A549 (cell line): ENCODE measurements at regions not wholly inside any gene's neighbourhood (a gene's known extent, or its start where the extent isn't known, plus 50 kb on each side); places are given as distances from the start of the nearest gene placed in this dataset.

ENCODE experiments used
- ATAC-seq, 2 experiments: fragments of 200-7000 bp in 1 of 2; fragments of >200 bp in 1 of 2; cut with Nextera tagmentation in 1 of 2; cut with Tn5 transposase in 1 of 2; 3 replicates each; pipeline versions ENCODE4 v1.8.0 to v1.9.1; 2018 to 2020; ENCODE audit warnings: mild to moderate bottlenecking in 1 of 2, moderate library complexity in 1 of 2
- CTCF ChIA-PET: fragments of 300-600 bp; sonication (Branson Sonifier 250); formaldehyde crosslinking; extraction: SDS; loops from one replicate; lab custom pipeline; 2021; ENCODE audit warnings: antibody characterized with exemption, inconsistent platforms; lab: Yijun Ruan, JAX
- POLR2A ChIA-PET: fragments of 350-600 bp; formaldehyde crosslinking; extraction: SDS; loops from one replicate; lab custom pipeline; 2021; ENCODE audit warnings: antibody characterized with exemption, inconsistent platforms; lab: Yijun Ruan, JAX
- DNase-seq, 2 experiments: peaks; one replicate each; pipeline versions ENCODE4 v3.0.0 to v3.0.0-alpha.2; 2011 to 2016; ENCODE audit warnings: low read depth in 1 of 2, low spot score in 1 of 2
- FAIRE-seq: peaks from 2 replicates; lab custom pipeline; 2011; peaks lifted over from hg19 to GRCh38; lab: Jason Lieb, UNC
- H3K27ac ChIP-seq, 2 experiments: fragments of >200 bp; sonication (Bioruptor Twin); formaldehyde crosslinking; 3 replicates each; pipeline ENCODE4 v1.5.1; 2016 to 2017
- H3K4me1 ChIP-seq: fragments of >200 bp; sonication (Bioruptor Twin); formaldehyde crosslinking; 3 replicates; pipeline ENCODE4 v1.6.1; 2016
- H3K4me2 ChIP-seq: fragments of >200 bp; sonication (Bioruptor Twin); formaldehyde crosslinking; 3 replicates; pipeline ENCODE4 v1.6.1; 2016
- H3K4me3 ChIP-seq: fragments of >200 bp; sonication (Bioruptor Twin); formaldehyde crosslinking; 3 replicates; pipeline ENCODE4 v1.5.1; 2016
- H3K9me3 ChIP-seq: fragments of >200 bp; sonication (Bioruptor Twin); formaldehyde crosslinking; 3 replicates; pipeline ENCODE4 v1.6.1; 2016
- BHLHE40 ChIP-seq: IDR thresholded peaks from 2 replicates; pipeline ENCODE4 v1.6.1; 2012; ENCODE audit warnings: low read depth, low read length, inconsistent platforms
- CBX2 ChIP-seq: fragments of 200-600 bp; sonication (generic); IDR thresholded peaks from 2 replicates; pipeline ENCODE4 v1.6.1; 2016; ENCODE audit warnings: low read depth, mild to moderate bottlenecking, borderline replicate concordance
- CEBPB ChIP-seq, 2 experiments: fragments of >200 bp in 1 of 2; sonication (Bioruptor Twin) in 1 of 2; formaldehyde crosslinking in 1 of 2; IDR thresholded peaks; 2 replicates each; pipeline ENCODE4 v1.6.1; 2012 to 2016
- CHD4 ChIP-seq: fragments of 200-600 bp; sonication (generic); IDR thresholded peaks from 2 replicates; pipeline ENCODE4 v1.6.1; 2016; ENCODE audit warnings: antibody characterized with exemption, mild to moderate bottlenecking, borderline replicate concordance
- EHMT2 ChIP-seq: fragments of 200-600 bp; sonication (generic); IDR thresholded peaks from 2 replicates; pipeline ENCODE4 v1.6.1; 2016; ENCODE audit warnings: antibody characterized with exemption, low read depth, mild to moderate bottlenecking, moderate library complexity
- EP300 ChIP-seq, 2 experiments: fragments of >200 bp; sonication (Bioruptor Twin); formaldehyde crosslinking; IDR thresholded peaks; 2 replicates in 1 of 2; 3 replicates in 1 of 2; pipeline ENCODE4 v1.6.1; 2016 to 2017
- FOXS1 ChIP-seq: fragments of 250-450 bp; sonication (Bioruptor Pico); IDR thresholded peaks from 2 replicates; pipeline ENCODE4 v1.5.0; 2020; ENCODE audit warnings: mild to moderate bottlenecking, moderate library complexity
- HOXB5 ChIP-seq: fragments of 250-450 bp; sonication (Bioruptor Pico); IDR thresholded peaks from 2 replicates; pipeline ENCODE4 v1.5.0; 2020; ENCODE audit warnings: mild to moderate bottlenecking, moderate library complexity
- KDM1A ChIP-seq: fragments of 200-600 bp; sonication (generic); IDR thresholded peaks from 2 replicates; pipeline ENCODE4 v1.6.1; 2016; ENCODE audit warnings: low read depth, mild to moderate bottlenecking
- NPAS2 ChIP-seq: fragments of 250-450 bp; sonication (Bioruptor Pico); IDR thresholded peaks from 2 replicates; pipeline ENCODE4 v1.8.0; 2022; ENCODE audit warnings: mild to moderate bottlenecking, moderate library complexity, borderline replicate concordance
- NR3C1 ChIP-seq: fragments of >200 bp; sonication (Bioruptor Twin); formaldehyde crosslinking; IDR thresholded peaks from 3 replicates; pipeline ENCODE4 v1.6.1; 2017
- POLR2AphosphoS2 ChIP-seq: conservative IDR thresholded peaks from 2 replicates; pipeline ENCODE4 v1.6.1; 2012; ENCODE audit warnings: low read length, improper control_type of control experiment, inconsistent platforms
- RCOR1 ChIP-seq: fragments of 150-350 bp; IDR thresholded peaks from 2 replicates; pipeline ENCODE4 v1.6.1; 2014; ENCODE audit warnings: antibody characterized with exemption, low read length, low read depth
- SMC3 ChIP-seq: fragments of >200 bp; sonication (Bioruptor Twin); formaldehyde crosslinking; IDR thresholded peaks from 3 replicates; pipeline ENCODE4 v1.6.1; 2018; ENCODE audit warnings: inconsistent platforms
- ZNF302 ChIP-seq: fragments of 250-450 bp; sonication (Bioruptor Pico); IDR thresholded peaks from 2 replicates; pipeline ENCODE4 v1.9.0; 2021; ENCODE audit warnings: inconsistent platforms, mild to moderate bottlenecking, moderate library complexity
- TF ChIP-seq, protein P1 (sequence below): fragments of 200-600 bp; sonication (generic); IDR thresholded peaks from 2 replicates; pipeline ENCODE4 v1.6.1; 2016; ENCODE audit warnings: antibody characterized with exemption, mild to moderate bottlenecking, moderate library complexity
- TF ChIP-seq, protein P2 (sequence below): fragments of 450-650 bp; IDR thresholded peaks from 2 replicates; pipeline ENCODE4 v1.6.1; 2014; ENCODE audit warnings: antibody characterized with exemption
- TF ChIP-seq, protein P3 (sequence below): IDR thresholded peaks from 2 replicates; pipeline ENCODE4 v1.6.1; 2012
- TF ChIP-seq, protein P4 (sequence below): fragments of 250-450 bp; sonication (Bioruptor Pico); IDR thresholded peaks from 2 replicates; pipeline ENCODE4 v1.5.0; 2020; ENCODE audit warnings: low read depth, mild to moderate bottlenecking, moderate library complexity
- TF ChIP-seq, protein P5 (sequence below): fragments of 150-350 bp; IDR thresholded peaks from 2 replicates; pipeline ENCODE4 v1.6.1; 2014; ENCODE audit warnings: low read depth, mild to moderate bottlenecking, low read length
- TF ChIP-seq, protein P6 (sequence below): fragments of >200 bp; sonication (Bioruptor Twin); formaldehyde crosslinking; IDR thresholded peaks from 3 replicates; pipeline ENCODE4 v1.5.1; 2016
- TF ChIP-seq, protein P7 (sequence below): IDR thresholded peaks from 2 replicates; pipeline ENCODE4 v1.6.1; 2012; ENCODE audit warnings: low read depth, borderline replicate concordance

DNA sequence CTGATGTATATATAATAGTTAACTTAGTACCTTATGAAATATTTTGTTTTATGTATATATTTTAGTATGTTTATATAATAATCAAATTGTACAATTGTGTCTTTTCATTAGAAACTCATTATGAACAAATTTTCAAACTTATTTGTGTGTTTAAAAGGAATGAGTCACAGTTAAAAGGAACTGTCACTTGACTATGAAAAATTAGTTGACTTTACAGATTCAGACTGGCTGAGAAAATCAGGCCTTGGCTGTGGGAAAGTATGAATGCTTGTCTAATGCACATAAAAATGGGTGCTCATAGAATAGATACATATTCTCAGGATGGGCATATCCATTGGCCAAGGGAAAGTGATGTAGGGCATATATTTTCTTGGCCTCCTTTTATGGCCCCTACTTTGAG is 576.8 kb downstream of the SATB2 start:
- Histone ChIP-seq H3K4me2 (no peak overlapping the region), H3K27ac (no peak overlapping the region), H3K9me3 (no peaks in the 10 kb centered on the region)
- POLR2A ChIA-PET, result no interaction called here
- no peak for TF ChIP-seq FOXS1 (CRISPR knock-in tag)
- no peak for TF ChIP-seq KDM1A
- TF ChIP-seq CHD4, result no peak
- TF ChIP-seq, protein P1, sequence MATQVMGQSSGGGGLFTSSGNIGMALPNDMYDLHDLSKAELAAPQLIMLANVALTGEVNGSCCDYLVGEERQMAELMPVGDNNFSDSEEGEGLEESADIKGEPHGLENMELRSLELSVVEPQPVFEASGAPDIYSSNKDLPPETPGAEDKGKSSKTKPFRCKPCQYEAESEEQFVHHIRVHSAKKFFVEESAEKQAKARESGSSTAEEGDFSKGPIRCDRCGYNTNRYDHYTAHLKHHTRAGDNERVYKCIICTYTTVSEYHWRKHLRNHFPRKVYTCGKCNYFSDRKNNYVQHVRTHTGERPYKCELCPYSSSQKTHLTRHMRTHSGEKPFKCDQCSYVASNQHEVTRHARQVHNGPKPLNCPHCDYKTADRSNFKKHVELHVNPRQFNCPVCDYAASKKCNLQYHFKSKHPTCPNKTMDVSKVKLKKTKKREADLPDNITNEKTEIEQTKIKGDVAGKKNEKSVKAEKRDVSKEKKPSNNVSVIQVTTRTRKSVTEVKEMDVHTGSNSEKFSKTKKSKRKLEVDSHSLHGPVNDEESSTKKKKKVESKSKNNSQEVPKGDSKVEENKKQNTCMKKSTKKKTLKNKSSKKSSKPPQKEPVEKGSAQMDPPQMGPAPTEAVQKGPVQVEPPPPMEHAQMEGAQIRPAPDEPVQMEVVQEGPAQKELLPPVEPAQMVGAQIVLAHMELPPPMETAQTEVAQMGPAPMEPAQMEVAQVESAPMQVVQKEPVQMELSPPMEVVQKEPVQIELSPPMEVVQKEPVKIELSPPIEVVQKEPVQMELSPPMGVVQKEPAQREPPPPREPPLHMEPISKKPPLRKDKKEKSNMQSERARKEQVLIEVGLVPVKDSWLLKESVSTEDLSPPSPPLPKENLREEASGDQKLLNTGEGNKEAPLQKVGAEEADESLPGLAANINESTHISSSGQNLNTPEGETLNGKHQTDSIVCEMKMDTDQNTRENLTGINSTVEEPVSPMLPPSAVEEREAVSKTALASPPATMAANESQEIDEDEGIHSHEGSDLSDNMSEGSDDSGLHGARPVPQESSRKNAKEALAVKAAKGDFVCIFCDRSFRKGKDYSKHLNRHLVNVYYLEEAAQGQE, result no peak
- TF ChIP-seq, protein P2, sequence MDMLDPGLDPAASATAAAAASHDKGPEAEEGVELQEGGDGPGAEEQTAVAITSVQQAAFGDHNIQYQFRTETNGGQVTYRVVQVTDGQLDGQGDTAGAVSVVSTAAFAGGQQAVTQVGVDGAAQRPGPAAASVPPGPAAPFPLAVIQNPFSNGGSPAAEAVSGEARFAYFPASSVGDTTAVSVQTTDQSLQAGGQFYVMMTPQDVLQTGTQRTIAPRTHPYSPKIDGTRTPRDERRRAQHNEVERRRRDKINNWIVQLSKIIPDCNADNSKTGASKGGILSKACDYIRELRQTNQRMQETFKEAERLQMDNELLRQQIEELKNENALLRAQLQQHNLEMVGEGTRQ, result no peak
- TF ChIP-seq BHLHE40, result no peak
- no peak for TF ChIP-seq NR3C1
- TF ChIP-seq NPAS2 (CRISPR knock-in tag), result no peak
- no peak for TF ChIP-seq ZNF302
- TF ChIP-seq HOXB5 (CRISPR knock-in tag), result no peak
- TF ChIP-seq, protein P3, sequence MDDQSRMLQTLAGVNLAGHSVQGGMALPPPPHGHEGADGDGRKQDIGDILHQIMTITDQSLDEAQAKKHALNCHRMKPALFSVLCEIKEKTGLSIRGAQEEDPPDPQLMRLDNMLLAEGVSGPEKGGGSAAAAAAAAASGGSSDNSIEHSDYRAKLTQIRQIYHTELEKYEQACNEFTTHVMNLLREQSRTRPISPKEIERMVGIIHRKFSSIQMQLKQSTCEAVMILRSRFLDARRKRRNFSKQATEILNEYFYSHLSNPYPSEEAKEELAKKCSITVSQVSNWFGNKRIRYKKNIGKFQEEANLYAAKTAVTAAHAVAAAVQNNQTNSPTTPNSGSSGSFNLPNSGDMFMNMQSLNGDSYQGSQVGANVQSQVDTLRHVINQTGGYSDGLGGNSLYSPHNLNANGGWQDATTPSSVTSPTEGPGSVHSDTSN, result no peak
- TF ChIP-seq, protein P4, sequence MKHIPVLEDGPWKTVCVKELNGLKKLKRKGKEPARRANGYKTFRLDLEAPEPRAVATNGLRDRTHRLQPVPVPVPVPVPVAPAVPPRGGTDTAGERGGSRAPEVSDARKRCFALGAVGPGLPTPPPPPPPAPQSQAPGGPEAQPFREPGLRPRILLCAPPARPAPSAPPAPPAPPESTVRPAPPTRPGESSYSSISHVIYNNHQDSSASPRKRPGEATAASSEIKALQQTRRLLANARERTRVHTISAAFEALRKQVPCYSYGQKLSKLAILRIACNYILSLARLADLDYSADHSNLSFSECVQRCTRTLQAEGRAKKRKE, result no peak
- TF ChIP-seq, protein P5, sequence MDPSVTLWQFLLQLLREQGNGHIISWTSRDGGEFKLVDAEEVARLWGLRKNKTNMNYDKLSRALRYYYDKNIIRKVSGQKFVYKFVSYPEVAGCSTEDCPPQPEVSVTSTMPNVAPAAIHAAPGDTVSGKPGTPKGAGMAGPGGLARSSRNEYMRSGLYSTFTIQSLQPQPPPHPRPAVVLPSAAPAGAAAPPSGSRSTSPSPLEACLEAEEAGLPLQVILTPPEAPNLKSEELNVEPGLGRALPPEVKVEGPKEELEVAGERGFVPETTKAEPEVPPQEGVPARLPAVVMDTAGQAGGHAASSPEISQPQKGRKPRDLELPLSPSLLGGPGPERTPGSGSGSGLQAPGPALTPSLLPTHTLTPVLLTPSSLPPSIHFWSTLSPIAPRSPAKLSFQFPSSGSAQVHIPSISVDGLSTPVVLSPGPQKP, result no peak
- no peak for TF ChIP-seq SMC3
- no peak for TF ChIP-seq EP300 (IDR thresholded peaks at IDR 0.05)
- TF ChIP-seq, all 56 proteins: peak for 0
- FAIRE-seq (no peak), ATAC-seq (no peak), DNase-seq (no peak)
- H3K4me3 ChIP-seq, result no peak overlapping the region
- no peaks in the 10 kb centered on the region for H3K4me1 ChIP-seq
- CTCF ChIA-PET, result no interaction called here

DNA sequence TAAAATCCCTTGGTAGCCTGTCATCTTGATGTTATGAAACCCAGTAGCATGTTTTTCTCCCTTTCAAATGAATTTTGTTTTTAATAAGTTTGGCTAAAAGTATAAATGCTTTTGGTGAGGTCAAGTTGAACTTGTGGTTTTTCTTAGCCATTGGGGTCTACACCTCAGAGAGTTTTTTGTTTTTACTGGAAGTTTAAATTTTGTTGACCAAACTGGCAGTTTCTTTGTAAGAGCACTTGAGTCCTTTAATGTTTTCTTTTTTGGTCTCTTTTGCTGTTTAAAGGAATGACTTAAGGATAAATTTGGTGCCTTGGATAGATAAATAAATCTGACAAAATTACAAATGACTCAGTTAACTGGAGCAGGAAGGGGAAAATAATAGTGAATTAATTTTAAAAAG is 577.3 kb downstream of the SATB2 start:
- Histone ChIP-seq H3K4me3 (no peak overlapping the region), H3K9me3 (no peaks in the 10 kb centered on the region), H3K27ac (no peak overlapping the region), H3K4me2 (no peak overlapping the region), H3K4me1 (no peaks in the 10 kb centered on the region)
- ATAC-seq (no peak), DNase-seq (no peak), FAIRE-seq (no peak)
- TF ChIP-seq, protein P6, sequence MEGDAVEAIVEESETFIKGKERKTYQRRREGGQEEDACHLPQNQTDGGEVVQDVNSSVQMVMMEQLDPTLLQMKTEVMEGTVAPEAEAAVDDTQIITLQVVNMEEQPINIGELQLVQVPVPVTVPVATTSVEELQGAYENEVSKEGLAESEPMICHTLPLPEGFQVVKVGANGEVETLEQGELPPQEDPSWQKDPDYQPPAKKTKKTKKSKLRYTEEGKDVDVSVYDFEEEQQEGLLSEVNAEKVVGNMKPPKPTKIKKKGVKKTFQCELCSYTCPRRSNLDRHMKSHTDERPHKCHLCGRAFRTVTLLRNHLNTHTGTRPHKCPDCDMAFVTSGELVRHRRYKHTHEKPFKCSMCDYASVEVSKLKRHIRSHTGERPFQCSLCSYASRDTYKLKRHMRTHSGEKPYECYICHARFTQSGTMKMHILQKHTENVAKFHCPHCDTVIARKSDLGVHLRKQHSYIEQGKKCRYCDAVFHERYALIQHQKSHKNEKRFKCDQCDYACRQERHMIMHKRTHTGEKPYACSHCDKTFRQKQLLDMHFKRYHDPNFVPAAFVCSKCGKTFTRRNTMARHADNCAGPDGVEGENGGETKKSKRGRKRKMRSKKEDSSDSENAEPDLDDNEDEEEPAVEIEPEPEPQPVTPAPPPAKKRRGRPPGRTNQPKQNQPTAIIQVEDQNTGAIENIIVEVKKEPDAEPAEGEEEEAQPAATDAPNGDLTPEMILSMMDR, result no peak
- no peak for TF ChIP-seq ZNF302
- no peak for TF ChIP-seq RCOR1
- no peak for TF ChIP-seq CBX2
- TF ChIP-seq, protein P7, sequence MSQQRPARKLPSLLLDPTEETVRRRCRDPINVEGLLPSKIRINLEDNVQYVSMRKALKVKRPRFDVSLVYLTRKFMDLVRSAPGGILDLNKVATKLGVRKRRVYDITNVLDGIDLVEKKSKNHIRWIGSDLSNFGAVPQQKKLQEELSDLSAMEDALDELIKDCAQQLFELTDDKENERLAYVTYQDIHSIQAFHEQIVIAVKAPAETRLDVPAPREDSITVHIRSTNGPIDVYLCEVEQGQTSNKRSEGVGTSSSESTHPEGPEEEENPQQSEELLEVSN, result no peak
- TF ChIP-seq EHMT2, result no peak
- TF ChIP-seq NPAS2 (CRISPR knock-in tag), result no peak
- TF ChIP-seq, protein P5, result no peak
- TF ChIP-seq, protein P1, result no peak
- TF ChIP-seq CEBPB (IDR thresholded peaks at IDR 0.05), result no peak
- no peak for TF ChIP-seq POLR2AphosphoS2
- POLR2A ChIA-PET, result no interaction called here
- CTCF ChIA-PET, result no interaction called here
